ENCODE measurements at regions not wholly inside any gene's neighbourhood (a gene's known extent, or its start where the extent isn't known, plus 50 kb on each side); places are given as distances from the start of the nearest gene placed in this dataset.

- no peak for DNase-seq (ENCODE audit: low spot score in 2 of 2)
- no peaks in the 10 kb centered on the region for H3K27me3 Mint-ChIP-seq
- no peaks in the 10 kb centered on the region for H3K36me3 Mint-ChIP-seq (ENCODE audit: insufficient read depth)
- H3K27ac Mint-ChIP-seq (ENCODE audit: low read depth): no peak overlapping the region
- no peaks in the 10 kb centered on the region for H3K4me1 Mint-ChIP-seq
- ATAC-seq (replicated peaks; ENCODE audit: extremely low read depth, poor library complexity, severe bottlenecking): no peak
- H3K9me3 Mint-ChIP-seq: no peaks in the 10 kb centered on the region
- no peak overlapping the region for H3K4me3 Mint-ChIP-seq
Observed at GRCh38 chr21:24175106-24175505, 1432.2 kb downstream of the MRPL39 start.

- Mint-ChIP-seq H3K9me3 (no peaks in the 10 kb centered on the region), H3K4me3 (no peak overlapping the region), H3K27me3 (no peaks in the 10 kb centered on the region), H3K36me3 (ENCODE audit: insufficient read depth) (no peaks in the 10 kb centered on the region), H3K27ac (ENCODE audit: low read depth) (no peak overlapping the region), H3K4me1 (no peaks in the 10 kb centered on the region)
- ATAC-seq (replicated peaks; ENCODE audit: extremely low read depth, poor library complexity, severe bottlenecking) (no peak), DNase-seq (ENCODE audit: low spot score in 2 of 2) (no peak)
Observed at GRCh38 chr21:24171736-24172135, 1435.5 kb downstream of the MRPL39 start.

- no peaks in the 10 kb centered on the region for H3K4me1 Mint-ChIP-seq
- H3K27ac Mint-ChIP-seq (ENCODE audit: low read depth): no peak overlapping the region
- ATAC-seq (replicated peaks; ENCODE audit: extremely low read depth, poor library complexity, severe bottlenecking) (no peak), DNase-seq (ENCODE audit: low spot score in 2 of 2) (no peak)
- no peak overlapping the region for H3K4me3 Mint-ChIP-seq
- H3K9me3 Mint-ChIP-seq: peaks cover 11% of the 10 kb centered on the region
- H3K27me3 Mint-ChIP-seq: no peaks in the 10 kb centered on the region
- no peaks in the 10 kb centered on the region for H3K36me3 Mint-ChIP-seq (ENCODE audit: insufficient read depth)
Observed at GRCh38 chr21:24163539-24163938, 1443.7 kb downstream of the MRPL39 start.

GRCh38 chr21:24160528-24160927, 1446.8 kb downstream of the MRPL39 start:
- Mint-ChIP-seq H3K27me3 (no peaks in the 10 kb centered on the region), H3K36me3 (ENCODE audit: insufficient read depth) (no peaks in the 10 kb centered on the region), H3K27ac (ENCODE audit: low read depth) (no peak overlapping the region), H3K4me1 (no peaks in the 10 kb centered on the region), H3K4me3 (no peak overlapping the region), H3K9me3 (peaks cover 11% of the 10 kb centered on the region)
- DNase-seq (ENCODE audit: low spot score in 2 of 2) (no peak), ATAC-seq (replicated peaks; ENCODE audit: extremely low read depth, poor library complexity, severe bottlenecking) (no peak)

GRCh38 chr21:24153137-24153536, 1454.1 kb downstream of the MRPL39 start:
- Mint-ChIP-seq H3K36me3 (ENCODE audit: insufficient read depth) (no peaks in the 10 kb centered on the region), H3K4me1 (no peaks in the 10 kb centered on the region), H3K4me3 (no peak overlapping the region), H3K27me3 (no peaks in the 10 kb centered on the region), H3K27ac (ENCODE audit: low read depth) (no peak overlapping the region), H3K9me3 (peaks cover 14% of the 10 kb centered on the region)
- DNase-seq (ENCODE audit: low spot score in 2 of 2) (no peak), ATAC-seq (replicated peaks; ENCODE audit: extremely low read depth, poor library complexity, severe bottlenecking) (no peak)

GRCh38 chr21:24150753-24151152, 1456.5 kb downstream of the MRPL39 start:
- no peak for DNase-seq (ENCODE audit: low spot score in 2 of 2)
- no peak for ATAC-seq (replicated peaks; ENCODE audit: extremely low read depth, poor library complexity, severe bottlenecking)
- H3K27ac Mint-ChIP-seq (ENCODE audit: low read depth): no peak overlapping the region
- no peaks in the 10 kb centered on the region for H3K27me3 Mint-ChIP-seq
- H3K36me3 Mint-ChIP-seq (ENCODE audit: insufficient read depth): no peaks in the 10 kb centered on the region
- no peak overlapping the region for H3K4me3 Mint-ChIP-seq
- H3K4me1 Mint-ChIP-seq: no peaks in the 10 kb centered on the region
- peaks cover 20% of the 10 kb centered on the region for H3K9me3 Mint-ChIP-seq

GRCh38 chr21:24148461-24148860, 1458.8 kb downstream of the MRPL39 start:
- ATAC-seq (replicated peaks; ENCODE audit: extremely low read depth, poor library complexity, severe bottlenecking) (no peak), DNase-seq (ENCODE audit: low spot score in 2 of 2) (no peak)
- H3K27ac Mint-ChIP-seq (ENCODE audit: low read depth): no peak overlapping the region
- H3K36me3 Mint-ChIP-seq (ENCODE audit: insufficient read depth): no peaks in the 10 kb centered on the region
- no peak overlapping the region for H3K4me3 Mint-ChIP-seq
- peaks cover 14% of the 10 kb centered on the region for H3K9me3 Mint-ChIP-seq
- H3K4me1 Mint-ChIP-seq: no peaks in the 10 kb centered on the region
- H3K27me3 Mint-ChIP-seq: no peaks in the 10 kb centered on the region

GRCh38 chr21:24147674-24148073, 1459.6 kb downstream of the MRPL39 start:
- ATAC-seq (replicated peaks; ENCODE audit: extremely low read depth, poor library complexity, severe bottlenecking): no peak
- Mint-ChIP-seq H3K4me3 (no peak overlapping the region), H3K27ac (ENCODE audit: low read depth) (no peak overlapping the region), H3K27me3 (no peaks in the 10 kb centered on the region), H3K36me3 (ENCODE audit: insufficient read depth) (no peaks in the 10 kb centered on the region), H3K4me1 (no peaks in the 10 kb centered on the region), H3K9me3 (peaks cover 9% of the 10 kb centered on the region)
- no peak for DNase-seq (ENCODE audit: low spot score in 2 of 2)

GRCh38 chr21:24131056-24131455, 1476.2 kb downstream of the MRPL39 start:
- DNase-seq (ENCODE audit: low spot score in 2 of 2) (no peak), ATAC-seq (replicated peaks; ENCODE audit: extremely low read depth, poor library complexity, severe bottlenecking) (no peak)
- H3K27ac Mint-ChIP-seq (ENCODE audit: low read depth): no peak overlapping the region
- H3K4me3 Mint-ChIP-seq: no peak overlapping the region
- no peaks in the 10 kb centered on the region for H3K9me3 Mint-ChIP-seq
- H3K36me3 Mint-ChIP-seq (ENCODE audit: insufficient read depth): no peaks in the 10 kb centered on the region
- H3K4me1 Mint-ChIP-seq: no peaks in the 10 kb centered on the region
- H3K27me3 Mint-ChIP-seq: no peaks in the 10 kb centered on the region

GRCh38 chr21:24127651-24128050, 1479.6 kb downstream of the MRPL39 start:
- Mint-ChIP-seq H3K27me3 (no peaks in the 10 kb centered on the region), H3K36me3 (ENCODE audit: insufficient read depth) (no peaks in the 10 kb centered on the region)

GRCh38 chr21:24123785-24124184, 1483.5 kb downstream of the MRPL39 start:
- Mint-ChIP-seq H3K27ac (ENCODE audit: low read depth) (no peak overlapping the region), H3K36me3 (ENCODE audit: insufficient read depth) (no peaks in the 10 kb centered on the region), H3K27me3 (no peaks in the 10 kb centered on the region), H3K4me3 (no peak overlapping the region), H3K4me1 (no peaks in the 10 kb centered on the region), H3K9me3 (peaks cover 5% of the 10 kb centered on the region)
- DNase-seq (ENCODE audit: low spot score in 2 of 2): no peak
- no peak for ATAC-seq (replicated peaks; ENCODE audit: extremely low read depth, poor library complexity, severe bottlenecking)

More at GRCh38 chr21:24127651-24128050, 1479.6 kb downstream of the MRPL39 start:
- peaks cover 5% of the 10 kb centered on the region for H3K9me3 Mint-ChIP-seq
- no peak for DNase-seq (ENCODE audit: low spot score in 2 of 2)
- no peaks in the 10 kb centered on the region for H3K4me1 Mint-ChIP-seq
- H3K27ac Mint-ChIP-seq (ENCODE audit: low read depth): no peak overlapping the region
- H3K4me3 Mint-ChIP-seq: no peak overlapping the region
- ATAC-seq (replicated peaks; ENCODE audit: extremely low read depth, poor library complexity, severe bottlenecking): no peak

- ATAC-seq (replicated peaks; ENCODE audit: extremely low read depth, poor library complexity, severe bottlenecking) (no peak), DNase-seq (ENCODE audit: low spot score in 2 of 2) (no peak)
- Mint-ChIP-seq H3K4me1 (no peaks in the 10 kb centered on the region), H3K27ac (ENCODE audit: low read depth) (no peak overlapping the region), H3K27me3 (no peaks in the 10 kb centered on the region), H3K9me3 (peaks cover 3% of the 10 kb centered on the region), H3K4me3 (no peak overlapping the region), H3K36me3 (ENCODE audit: insufficient read depth) (no peaks in the 10 kb centered on the region)
Observed at GRCh38 chr21:24118738-24119459, 1488.4 kb downstream of the MRPL39 start.

- no peak for DNase-seq (ENCODE audit: low spot score in 2 of 2)
- ATAC-seq (replicated peaks; ENCODE audit: extremely low read depth, poor library complexity, severe bottlenecking): no peak
- no peaks in the 10 kb centered on the region for H3K4me1 Mint-ChIP-seq
- H3K36me3 Mint-ChIP-seq (ENCODE audit: insufficient read depth): peaks cover 2% of the 10 kb centered on the region
- no peak overlapping the region for H3K27ac Mint-ChIP-seq (ENCODE audit: low read depth)
- H3K4me3 Mint-ChIP-seq: no peak overlapping the region
- H3K27me3 Mint-ChIP-seq: no peaks in the 10 kb centered on the region
- peaks cover 3% of the 10 kb centered on the region for H3K9me3 Mint-ChIP-seq
Observed at GRCh38 chr21:24115141-24115540, 1492.1 kb downstream of the MRPL39 start.
